D721Med (cell line): ENCODE measurements at regions not wholly inside any gene's neighbourhood (a gene's known extent, or its start where the extent isn't known, plus 50 kb on each side); places are given as distances from the start of the nearest gene placed in this dataset.

Source experiments
- DNase-seq: peaks from one replicate; pipeline ENCODE4 v3.0.0; 2011; ENCODE audit warnings: low spot score; ENCODE audit not compliant: insufficient read length
- FAIRE-seq: peaks from 2 replicates; lab custom pipeline; 2011; peaks lifted over from hg19 to GRCh38; lab: Jason Lieb, UNC
- TF ChIP-seq, protein P1 (sequence below): IDR thresholded peaks from 2 replicates; pipeline ENCODE4 v1.5.1; 2012; ENCODE audit warnings: mild to moderate bottlenecking, control low read depth; ENCODE audit not compliant: insufficient read depth; ENCODE audit errors: missing control alignments

GRCh38 chr2:21310493-21310892 lies 186.7 kb downstream of the TDRD15 start:
- FAIRE-seq (no peak), DNase-seq (no peak)
- TF ChIP-seq, protein P1, sequence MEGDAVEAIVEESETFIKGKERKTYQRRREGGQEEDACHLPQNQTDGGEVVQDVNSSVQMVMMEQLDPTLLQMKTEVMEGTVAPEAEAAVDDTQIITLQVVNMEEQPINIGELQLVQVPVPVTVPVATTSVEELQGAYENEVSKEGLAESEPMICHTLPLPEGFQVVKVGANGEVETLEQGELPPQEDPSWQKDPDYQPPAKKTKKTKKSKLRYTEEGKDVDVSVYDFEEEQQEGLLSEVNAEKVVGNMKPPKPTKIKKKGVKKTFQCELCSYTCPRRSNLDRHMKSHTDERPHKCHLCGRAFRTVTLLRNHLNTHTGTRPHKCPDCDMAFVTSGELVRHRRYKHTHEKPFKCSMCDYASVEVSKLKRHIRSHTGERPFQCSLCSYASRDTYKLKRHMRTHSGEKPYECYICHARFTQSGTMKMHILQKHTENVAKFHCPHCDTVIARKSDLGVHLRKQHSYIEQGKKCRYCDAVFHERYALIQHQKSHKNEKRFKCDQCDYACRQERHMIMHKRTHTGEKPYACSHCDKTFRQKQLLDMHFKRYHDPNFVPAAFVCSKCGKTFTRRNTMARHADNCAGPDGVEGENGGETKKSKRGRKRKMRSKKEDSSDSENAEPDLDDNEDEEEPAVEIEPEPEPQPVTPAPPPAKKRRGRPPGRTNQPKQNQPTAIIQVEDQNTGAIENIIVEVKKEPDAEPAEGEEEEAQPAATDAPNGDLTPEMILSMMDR = no peak

DNA sequence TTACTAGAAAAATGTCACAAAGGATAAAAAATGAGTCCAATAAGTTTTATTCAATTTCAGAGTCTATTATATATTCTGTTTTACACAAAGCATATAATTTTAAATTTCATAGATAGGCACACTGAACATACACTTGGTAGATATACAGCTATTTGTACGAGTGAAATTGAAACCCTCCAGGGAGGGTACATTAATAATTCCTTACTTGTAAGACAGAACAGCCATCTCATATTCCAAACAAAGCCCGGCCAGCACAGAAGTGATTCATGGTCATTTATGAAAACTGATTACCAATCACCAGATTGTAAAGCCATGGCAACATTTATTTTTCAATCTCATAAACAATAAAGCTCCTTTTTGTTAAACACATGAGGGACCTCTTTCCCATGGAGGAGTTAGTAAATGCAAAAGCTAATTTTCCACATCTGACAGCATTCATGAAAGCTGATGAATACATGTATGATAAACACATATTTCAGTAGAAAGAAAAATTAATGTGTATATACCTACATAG lies 190.6 kb downstream of the TDRD15 start:
- DNase-seq (no peak), FAIRE-seq (no peak)
- TF ChIP-seq, protein P1 = no peak

DNA sequence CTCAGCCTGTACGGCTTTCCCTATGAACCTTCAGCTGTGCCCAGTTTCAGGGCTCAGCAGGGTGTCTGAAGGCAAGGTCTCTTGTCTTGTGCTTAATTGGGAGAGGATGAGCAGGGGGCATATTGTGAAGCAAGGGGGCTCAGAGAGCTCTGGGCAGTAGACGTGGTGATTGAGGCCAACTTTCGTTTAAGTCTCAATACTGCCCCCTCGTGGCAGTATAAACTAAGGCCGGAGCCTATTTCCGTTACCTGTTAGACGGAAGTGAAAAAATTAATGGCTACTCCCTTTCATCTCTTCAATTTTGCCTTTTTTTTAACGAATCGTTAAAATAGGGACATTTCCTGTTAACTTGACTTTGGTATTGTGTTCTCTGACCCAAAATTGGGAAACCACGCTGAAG lies 193.4 kb downstream of the TDRD15 start:
- FAIRE-seq (no peak), DNase-seq (no peak)

DNA sequence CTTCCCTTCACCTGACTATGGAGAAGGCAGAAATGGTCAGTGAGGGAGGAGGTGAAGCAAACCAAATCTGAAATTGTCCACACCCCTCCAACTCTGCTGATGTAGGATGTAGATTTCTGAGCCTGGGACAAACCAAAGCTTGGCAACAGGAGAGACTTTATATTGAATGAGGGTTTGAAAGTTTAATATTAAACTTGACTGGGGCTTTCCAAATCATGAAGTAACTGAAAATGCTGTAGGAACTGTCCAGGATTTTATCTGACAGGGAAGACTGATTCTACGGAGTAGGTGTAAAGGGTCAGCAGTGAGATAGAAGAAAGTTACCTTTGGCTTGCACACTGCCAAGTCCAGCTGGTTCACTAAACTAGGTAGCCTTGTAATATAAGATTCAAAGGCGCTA lies 194.5 kb downstream of the TDRD15 start:
- TF ChIP-seq, protein P1 = no peak
- FAIRE-seq = no peak
- no peak for DNase-seq

More for the DNA sequence above, 193.4 kb downstream of the TDRD15 start:
- TF ChIP-seq, protein P1 = peak; percentile 54

GRCh38 chr2:21326152-21326551 lies 202.4 kb downstream of the TDRD15 start:
- TF ChIP-seq, protein P1 = no peak
- DNase-seq (no peak), FAIRE-seq (peak; percentile 35)

GRCh38 chr2:21328177-21328576 lies 204.4 kb downstream of the TDRD15 start:
- no peak for FAIRE-seq
- TF ChIP-seq, protein P1 = no peak
- no peak for DNase-seq

- FAIRE-seq = no peak
- DNase-seq = no peak
- TF ChIP-seq, protein P1 = no peak
These were observed 207.1 kb downstream of the TDRD15 start for GRCh38 chr2:21330786-21331391.
